Stimulated activated CD4-positive, alpha-beta T cell treated with anti-CD3 and anti-CD28 coated beads, Interleukin-12 subunit alpha, Interleukin-12 subunit beta, amount 100 ng/mL, for 24 hours (primary cell): ENCODE measurements at regions not wholly inside any gene's neighbourhood (a gene's known extent, or its start where the extent isn't known, plus 50 kb on each side); places are given as distances from the start of the nearest gene placed in this dataset.

Source experiments
- DNase-seq, 2 experiments: peaks; one replicate each; pipeline ENCODE4 v3.0.0-alpha.2; 2020; ENCODE audit warnings: low read depth in 2 of 2

DNA sequence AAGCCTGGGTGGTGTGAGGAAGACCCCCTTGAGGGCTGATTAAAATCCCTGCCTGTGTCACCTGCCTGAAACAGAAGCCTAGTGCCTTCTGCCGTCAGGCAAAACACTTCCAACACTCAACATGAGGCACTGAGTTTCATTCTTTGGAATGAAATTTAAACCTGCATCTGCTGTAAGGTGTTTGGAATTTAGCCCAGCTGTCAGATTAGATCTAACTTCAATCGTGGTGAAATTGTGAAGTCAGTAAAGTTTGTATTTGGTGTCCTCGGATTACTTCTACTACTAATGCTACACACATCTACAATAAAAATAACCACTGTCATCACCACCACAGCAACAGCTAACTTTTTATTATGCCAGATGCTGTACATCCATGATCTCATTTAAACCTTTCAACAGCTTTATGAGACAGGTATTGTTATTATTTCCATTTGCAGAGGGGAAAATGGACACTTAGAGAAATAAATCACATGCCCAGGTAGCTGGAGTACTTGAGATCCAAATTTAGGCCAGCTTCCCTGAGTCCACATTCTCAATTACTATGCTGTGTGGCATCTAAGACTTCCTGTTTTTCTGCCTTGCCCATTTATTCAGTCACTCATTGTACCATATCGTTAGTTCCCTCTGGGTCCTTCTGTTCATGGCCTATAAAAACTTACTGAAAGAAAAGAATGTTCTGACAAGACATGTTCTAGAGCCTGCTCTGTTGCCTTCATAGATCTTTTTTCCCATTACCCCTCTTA is 98.2 kb upstream of the GCFC2 start:
- no peak for DNase-seq

GRCh38 chr2:75807992-75808391 is 97.3 kb upstream of the GCFC2 start:
- DNase-seq = no peak

DNA sequence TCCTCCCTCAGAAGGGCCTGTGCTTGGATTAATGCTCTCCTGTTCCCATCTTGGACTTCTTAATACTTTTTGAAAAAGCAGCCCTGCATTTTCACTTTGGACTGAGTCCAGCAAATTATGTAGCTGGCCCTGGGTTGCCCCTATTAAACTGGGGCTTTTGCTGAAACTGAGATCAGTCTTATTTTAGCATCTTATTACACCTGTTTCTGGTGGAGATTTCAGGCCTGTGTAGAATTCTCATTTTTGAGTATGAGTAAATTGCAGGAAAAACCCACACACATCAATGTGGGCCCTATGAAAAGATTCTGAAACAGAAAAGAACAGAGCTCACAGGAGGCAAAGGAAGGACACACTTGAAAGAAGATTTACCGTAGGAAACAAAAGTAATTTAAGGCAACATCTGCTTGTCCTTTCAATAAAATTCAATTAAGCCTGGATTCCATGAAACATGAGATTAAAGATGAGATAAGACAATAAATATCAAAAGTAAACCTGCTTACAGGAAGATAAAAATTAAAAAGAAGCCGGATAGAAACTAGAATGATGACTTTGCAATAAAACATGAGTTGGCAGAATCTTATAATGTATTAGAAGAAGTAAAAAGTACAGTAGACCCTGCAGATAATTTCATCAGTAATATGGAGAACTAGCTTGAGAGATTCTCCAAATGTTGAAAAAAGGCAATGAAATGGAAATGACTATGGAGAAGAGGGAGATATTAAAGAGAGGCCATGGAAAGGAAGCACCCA is 90.7 kb upstream of the GCFC2 start:
- DNase-seq = no peak

DNA sequence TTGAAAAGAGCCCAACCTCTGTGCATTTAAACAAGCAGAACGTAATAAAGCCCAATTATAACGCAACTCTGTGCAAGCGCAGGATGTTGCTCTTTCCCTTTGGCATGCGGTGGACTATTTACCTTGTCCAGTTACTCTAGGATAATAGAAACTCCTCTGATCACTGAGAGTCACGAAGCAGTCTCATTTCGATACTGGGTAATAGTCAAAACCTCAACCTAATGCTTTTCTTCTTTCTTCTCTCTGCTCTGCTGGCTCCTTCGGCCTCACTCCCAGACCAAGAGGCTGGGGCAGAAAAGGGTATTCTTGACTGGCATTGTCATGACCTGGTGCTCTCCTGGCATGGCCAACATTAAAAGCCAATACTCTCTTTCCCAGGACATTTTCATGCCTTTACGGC is 89.7 kb upstream of the GCFC2 start:
- no peak for DNase-seq

GRCh38 chr2:75799859-75800258 is 89.1 kb upstream of the GCFC2 start:
- DNase-seq = no peak

- no peak for DNase-seq
Measured at GRCh38 chr2:75798569-75798968, 87.9 kb upstream of the GCFC2 start.

GRCh38 chr2:75792996-75793395 is 82.3 kb upstream of the GCFC2 start:
- no peak for DNase-seq

DNA sequence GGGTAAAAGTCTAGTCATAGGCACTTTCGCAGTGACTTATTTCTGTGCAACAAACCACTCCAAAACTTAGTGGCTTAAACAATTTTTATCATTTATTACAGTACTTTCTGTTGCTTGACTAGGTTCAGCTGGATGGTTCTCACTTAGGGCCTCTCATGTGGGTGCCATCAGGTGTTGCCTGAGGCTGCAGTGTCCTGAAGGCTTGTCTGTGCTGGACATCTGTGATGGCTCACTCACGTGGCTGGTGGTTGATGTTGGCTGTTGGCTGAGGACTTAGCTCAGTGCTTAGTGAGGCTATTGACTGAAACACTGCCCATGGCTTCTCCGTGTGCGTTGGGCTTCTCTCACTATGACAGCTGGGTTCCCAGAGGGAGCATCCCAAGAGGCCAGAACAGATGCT is 81.4 kb upstream of the GCFC2 start:
- DNase-seq = no peak

DNA sequence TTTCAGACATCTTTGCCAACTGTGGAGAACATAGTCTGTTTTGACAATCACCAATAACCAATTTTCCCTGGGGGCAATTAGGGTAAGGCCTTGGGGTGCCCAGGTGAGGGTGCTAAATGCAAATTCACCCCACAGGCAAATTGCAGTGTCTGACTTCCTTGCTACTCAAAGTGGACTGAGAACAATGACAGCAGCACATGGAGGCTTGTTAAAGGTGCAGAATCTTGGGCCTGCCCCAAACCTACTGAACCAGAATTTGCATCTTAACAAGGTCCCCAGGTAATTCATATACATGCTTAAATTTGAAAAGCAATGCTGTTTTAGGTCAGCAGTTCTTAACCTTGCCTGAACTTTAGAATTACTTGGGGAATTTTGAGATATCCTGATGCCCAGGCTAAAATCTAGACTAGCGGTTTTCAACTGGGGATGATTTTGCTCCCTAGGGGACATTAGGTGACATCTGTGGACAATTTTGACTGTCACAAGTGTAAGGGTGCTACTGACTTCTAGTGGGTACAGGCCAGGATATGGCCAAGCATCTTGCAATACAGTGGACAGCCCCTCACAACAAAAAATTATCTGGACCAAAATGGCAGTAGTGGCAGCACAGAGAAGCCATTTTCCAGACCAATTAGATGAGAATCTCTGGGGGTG is 80.2 kb upstream of the GCFC2 start:
- no peak for DNase-seq

- DNase-seq = no peak
Measured at GRCh38 chr2:75790121-75790813, 79.6 kb upstream of the GCFC2 start.

GRCh38 chr2:75788902-75789301 is 78.2 kb upstream of the GCFC2 start:
- no peak for DNase-seq

- no peak for DNase-seq
Measured at GRCh38 chr2:75788154-75788553, 77.4 kb upstream of the GCFC2 start.

DNA sequence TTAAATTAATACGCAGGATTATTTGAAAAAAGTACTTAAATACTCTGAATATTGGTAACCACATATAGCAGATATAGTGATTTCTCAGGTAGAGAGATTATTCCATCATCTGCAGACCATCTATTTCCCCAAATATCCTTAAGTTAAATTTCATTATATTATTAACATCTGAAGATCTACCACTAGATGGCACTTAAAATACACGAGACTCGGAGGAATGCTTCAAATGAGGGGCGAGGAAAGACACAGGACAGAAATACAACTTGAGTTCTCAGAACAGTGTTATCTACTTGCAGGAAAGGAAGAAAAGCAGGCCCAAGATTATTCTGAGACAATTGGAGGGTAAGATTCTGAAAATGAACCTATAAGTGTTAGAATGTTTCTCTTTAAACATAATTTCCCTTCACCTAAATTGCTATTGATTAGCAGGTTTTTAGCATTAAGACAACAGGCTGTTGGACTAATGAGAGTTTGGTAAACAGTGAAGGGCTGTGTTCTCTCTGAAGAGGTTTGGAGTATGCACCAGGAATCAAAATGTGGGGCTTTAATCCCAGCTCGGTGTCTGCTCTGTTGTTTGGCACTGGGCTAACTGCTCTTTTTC is 76.9 kb upstream of the GCFC2 start:
- DNase-seq = no peak

GRCh38 chr2:75775311-75775823 is 64.7 kb upstream of the GCFC2 start:
- DNase-seq = no peak

- no peak for DNase-seq
Measured at GRCh38 chr2:75772908-75773630, 62.4 kb upstream of the GCFC2 start.

DNA sequence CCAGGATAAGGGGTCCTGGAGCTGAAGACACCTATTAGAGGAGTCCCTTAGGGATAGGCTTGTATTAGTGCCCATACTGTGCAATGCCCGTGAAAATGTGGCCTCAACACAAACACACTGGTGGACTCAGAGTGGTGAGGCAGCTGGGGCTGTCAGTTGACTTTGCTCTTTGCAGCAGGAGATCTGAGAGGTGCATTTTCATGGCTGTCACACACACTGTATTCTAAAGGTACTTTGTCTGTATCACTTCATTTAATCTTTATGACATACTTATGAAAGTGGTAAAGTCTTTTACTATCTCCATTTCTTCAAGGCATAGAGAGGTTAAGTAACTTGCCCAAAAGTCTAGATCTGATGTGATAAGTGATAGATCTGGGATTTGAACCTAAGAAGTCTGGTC is 55.1 kb upstream of the GCFC2 start:
- no peak for DNase-seq

DNA sequence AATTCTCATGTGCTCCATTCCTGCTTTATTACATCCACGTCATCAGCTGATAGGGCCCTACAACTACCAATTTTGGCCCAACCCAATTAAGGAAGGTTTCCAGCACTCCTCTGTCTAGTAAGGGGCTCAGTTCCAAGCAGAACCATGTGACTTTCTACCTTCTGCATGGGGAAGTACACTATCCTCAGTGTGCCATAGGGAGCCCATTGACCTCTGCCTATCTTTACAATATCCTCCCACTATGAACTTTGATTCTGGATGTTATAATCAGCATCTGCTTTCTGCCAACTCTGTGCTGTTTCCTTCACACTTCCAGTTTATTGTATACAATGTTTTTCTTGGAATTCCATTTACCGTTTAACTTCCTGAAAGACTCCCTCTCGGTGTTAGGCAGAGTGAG is 53.9 kb upstream of the GCFC2 start:
- no peak for DNase-seq
